ENCODE measurements at regions not wholly inside any gene's neighbourhood (a gene's known extent, or its start where the extent isn't known, plus 50 kb on each side); places are given as distances from the start of the nearest gene placed in this dataset.

DNA sequence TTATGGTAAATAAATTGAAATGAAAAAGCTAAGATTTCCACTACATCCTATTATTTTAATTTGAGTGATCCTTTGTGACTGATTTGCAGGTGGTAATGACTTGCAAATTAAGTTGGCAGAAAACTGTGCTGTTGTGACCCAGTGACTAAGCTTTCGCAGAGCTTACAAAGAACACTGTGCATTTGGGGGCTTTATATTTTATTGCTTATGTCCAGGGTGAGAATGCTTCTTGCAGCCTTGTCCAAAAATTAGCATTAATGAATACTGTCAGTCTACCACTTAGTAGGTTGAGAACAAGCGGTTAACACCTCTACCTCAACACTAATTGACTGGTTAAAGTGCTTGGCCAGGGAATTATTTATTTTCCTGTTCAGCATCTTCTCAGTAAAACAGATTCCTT, 991.3 kb upstream of the DIAPH2 start:
- Histone ChIP-seq H3K27ac (no peak overlapping the region), H3K27me3 (no peaks in the 10 kb centered on the region), H3K4me1 (no peaks in the 10 kb centered on the region), H3K4me3 (no peak overlapping the region), H3K9me3 (no peaks in the 10 kb centered on the region), H3K36me3 (no peaks in the 10 kb centered on the region)
- TF ChIP-seq POLR2A (IDR thresholded peaks at IDR 0.05) = no peak
- no peak for TF ChIP-seq EP300 (IDR thresholded peaks at IDR 0.05)
- TF ChIP-seq CTCF (IDR thresholded peaks at IDR 0.05) = no peak
- DNase-seq (ENCODE audit: low spot score in 2 of 2) = no peak
- WGBS, 2 donors = 68 to 80% methylated on average over 2 of the region's 2 CpGs

DNA sequence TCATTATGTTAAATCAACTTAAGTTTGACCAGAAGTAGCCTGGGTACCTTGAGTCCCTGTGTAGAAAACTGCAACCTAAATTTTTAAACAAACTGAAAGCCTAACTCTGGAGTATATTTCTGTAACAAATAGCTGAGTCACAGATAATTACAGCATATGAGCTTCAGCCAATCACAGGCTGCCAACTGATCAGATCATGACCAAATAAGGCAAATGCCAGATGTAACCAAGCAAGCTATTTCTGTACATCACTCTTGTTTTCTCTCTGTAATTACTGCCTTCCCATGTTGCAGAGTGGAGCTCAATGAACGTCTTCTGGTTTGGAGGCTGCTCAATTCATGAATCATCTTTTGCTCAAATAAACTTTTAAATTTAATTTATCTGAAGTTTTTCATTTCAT, 980.9 kb upstream of the DIAPH2 start:
- no peaks in the 10 kb centered on the region for H3K4me1 ChIP-seq
- TF ChIP-seq EP300 (IDR thresholded peaks at IDR 0.05) = no peak
- H3K9me3 ChIP-seq = no peaks in the 10 kb centered on the region
- WGBS, 2 donors = 68 to 76% methylated on average over 1 of the region's 1 CpG
- H3K36me3 ChIP-seq = no peaks in the 10 kb centered on the region
- no peak overlapping the region for H3K4me3 ChIP-seq
- H3K27me3 ChIP-seq = no peaks in the 10 kb centered on the region
- no peak for DNase-seq (ENCODE audit: low spot score in 2 of 2)
- H3K27ac ChIP-seq = no peak overlapping the region

- Histone ChIP-seq H3K27ac (no peak overlapping the region), H3K36me3 (no peaks in the 10 kb centered on the region), H3K9me3 (no peaks in the 10 kb centered on the region), H3K27me3 (no peaks in the 10 kb centered on the region), H3K4me3 (no peak overlapping the region), H3K4me1 (no peaks in the 10 kb centered on the region)
- 68 to 78% methylated on average over 4 of the region's 4 CpGs for WGBS, 2 donors
- DNase-seq (ENCODE audit: low spot score in 2 of 2) = no peak
- TF ChIP-seq EP300 (IDR thresholded peaks at IDR 0.05) (no peak), POLR2A (IDR thresholded peaks at IDR 0.05) (no peak), CTCF (IDR thresholded peaks at IDR 0.05) (no peak)
Measured at GRCh38 chrX:95716841-95717240, 967.8 kb upstream of the DIAPH2 start.

DNA sequence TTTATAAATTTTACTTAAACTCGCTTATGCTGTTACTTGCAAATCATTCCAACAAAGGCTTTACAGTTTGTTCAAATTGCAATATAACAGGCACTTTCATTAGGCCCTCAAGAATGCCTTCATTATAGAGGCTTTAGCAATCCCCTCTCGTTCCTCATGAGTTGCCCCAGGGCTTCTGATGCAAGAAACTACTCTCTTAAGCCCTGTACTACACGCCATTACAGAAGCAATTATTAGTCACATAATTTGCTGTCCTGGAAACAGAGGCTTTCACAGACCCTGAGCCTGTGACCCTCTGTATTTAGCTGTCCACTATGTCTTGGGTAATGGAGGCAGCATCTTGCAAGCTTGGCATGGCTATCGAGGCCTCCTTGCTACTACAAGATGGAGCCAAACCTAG, 965.9 kb upstream of the DIAPH2 start:
- H3K9me3 ChIP-seq = no peaks in the 10 kb centered on the region
- TF ChIP-seq EP300 (IDR thresholded peaks at IDR 0.05) = no peak
- TF ChIP-seq CTCF (IDR thresholded peaks at IDR 0.05) = no peak
- TF ChIP-seq POLR2A (IDR thresholded peaks at IDR 0.05) = no peak
- H3K4me3 ChIP-seq = no peak overlapping the region
- no peak overlapping the region for H3K27ac ChIP-seq
- no peaks in the 10 kb centered on the region for H3K4me1 ChIP-seq
- 45 to 60% methylated on average over 4 of the region's 4 CpGs for whole genome bisulfite sequencing, 2 donors
- H3K36me3 ChIP-seq = no peaks in the 10 kb centered on the region
- DNase-seq (ENCODE audit: low spot score in 2 of 2) = no peak
- H3K27me3 ChIP-seq = peaks cover 0 to 3% of the 10 kb centered on the region in 2 donors

DNA sequence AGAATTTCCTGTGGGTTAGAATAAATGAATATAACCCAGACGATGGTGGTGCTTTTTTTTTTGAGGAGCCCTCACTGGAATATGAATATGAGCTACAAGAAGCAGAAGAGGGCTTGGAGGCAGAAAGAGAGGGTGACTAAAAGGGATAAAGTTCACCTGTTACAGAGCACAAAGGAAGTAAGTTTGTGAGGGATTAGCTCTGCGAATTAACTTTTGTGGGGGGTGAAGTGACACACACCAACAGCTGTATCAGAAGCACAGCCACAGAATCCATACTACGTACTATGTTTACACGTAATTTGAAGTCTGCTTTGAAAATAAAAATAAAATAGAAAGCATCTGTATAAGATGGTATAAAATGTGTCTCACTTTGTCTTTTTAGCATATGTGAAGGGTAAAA, 963.6 kb upstream of the DIAPH2 start:
- 64 to 72% methylated on average over 4 of the region's 4 CpGs for WGBS, 2 donors
- no peaks in the 10 kb centered on the region for H3K9me3 ChIP-seq
- no peaks in the 10 kb centered on the region for H3K4me1 ChIP-seq
- no peaks in the 10 kb centered on the region for H3K36me3 ChIP-seq
- H3K4me3 ChIP-seq = no peak overlapping the region
- peaks cover 0 to 8% of the 10 kb centered on the region in 2 donors for H3K27me3 ChIP-seq
- H3K27ac ChIP-seq = no peak overlapping the region
- DNase-seq (ENCODE audit: low spot score in 2 of 2) = no peak
- TF ChIP-seq EP300 (IDR thresholded peaks at IDR 0.05) (no peak), CTCF (IDR thresholded peaks at IDR 0.05) (no peak), POLR2A (IDR thresholded peaks at IDR 0.05) (no peak)

DNA sequence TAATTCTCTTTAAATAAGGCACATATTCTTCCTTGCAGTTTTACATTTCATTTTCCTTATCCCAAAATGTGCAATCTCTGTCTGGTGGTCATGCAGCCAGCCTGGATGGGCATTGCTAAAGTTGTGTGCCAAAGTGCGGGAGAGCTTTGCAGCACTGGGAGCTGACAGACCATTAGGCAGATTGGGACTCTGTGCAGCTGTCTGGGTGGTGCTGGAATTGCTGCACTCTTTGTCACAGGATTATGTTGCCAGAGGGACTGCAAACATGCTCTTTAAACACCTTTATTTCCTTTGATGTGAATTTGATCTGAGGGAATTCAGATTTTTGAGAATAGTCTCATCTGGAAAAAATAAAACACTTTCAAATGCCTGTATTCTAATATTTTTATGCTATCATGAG, 956.2 kb upstream of the DIAPH2 start:
- no peaks in the 10 kb centered on the region for H3K4me1 ChIP-seq
- H3K4me3 ChIP-seq = no peak overlapping the region
- no peak overlapping the region for H3K27ac ChIP-seq
- H3K27me3 ChIP-seq = peaks cover 0 to 8% of the 10 kb centered on the region in 2 donors
- no peak for DNase-seq (ENCODE audit: low spot score in 2 of 2)
- H3K9me3 ChIP-seq = no peaks in the 10 kb centered on the region
- WGBS, 2 donors = 60 to 79% methylated on average over 1 of the region's 1 CpG
- TF ChIP-seq CTCF (IDR thresholded peaks at IDR 0.05) (no peak), POLR2A (IDR thresholded peaks at IDR 0.05) (no peak), EP300 (IDR thresholded peaks at IDR 0.05) (no peak)
- no peaks in the 10 kb centered on the region for H3K36me3 ChIP-seq
